ENCODE measurements at regions not wholly inside any gene's neighbourhood (a gene's known extent, or its start where the extent isn't known, plus 50 kb on each side); places are given as distances from the start of the nearest gene placed in this dataset.

GRCh38 chr15:87461631-87462030 is 794.9 kb downstream of the NTRK3 start:
- BruUV-seq (replicated peaks): no TSS peak
- Histone ChIP-seq H3K4me3 (ENCODE audit: low read depth, low read length, poor library complexity, severe bottlenecking) (no peak overlapping the region), H3K79me2 (ENCODE audit: insufficient read depth, low read depth, low read length) (no peaks in the 10 kb centered on the region), H3K4me2 (ENCODE audit: low read length) (no peak overlapping the region), H3K9me3 (ENCODE audit: low read length) (no peaks in the 10 kb centered on the region), H3K9me2 (ENCODE audit: insufficient read depth, low read length) (no peaks in the 10 kb centered on the region), H3K36me3 (ENCODE audit: insufficient read depth, low read length) (no peaks in the 10 kb centered on the region), H3K27ac (ENCODE audit: low read depth, low read length, poor library complexity, severe bottlenecking) (no peak overlapping the region), H2AFZ (ENCODE audit: low read length) (no peak overlapping the region), H3K4me1 (ENCODE audit: insufficient read depth, low read length, poor library complexity, severe bottlenecking) (no peaks in the 10 kb centered on the region), H4K20me1 (ENCODE audit: insufficient read depth, low read length) (no peaks in the 10 kb centered on the region)
- intact Hi-C loops (cut with micrococcal nuclease; ENCODE audit: unreplicated experiment): no loop called here
- ChIA-PET CTCF (ENCODE audit: unreplicated experiment) (no interaction called here), POLR2A (no interaction called here)
- DNase-seq (ENCODE audit: low spot score): no peak
- TF ChIP-seq CTCF (conservative IDR thresholded peaks at IDR 0.05; ENCODE audit: low read length) (no peak), EZH2phosphoT487 (IDR thresholded peaks at IDR 0.05; ENCODE audit: borderline replicate concordance, low read depth, low read length) (no peak)

- no peak for TF ChIP-seq EZH2phosphoT487 (IDR thresholded peaks at IDR 0.05; ENCODE audit: borderline replicate concordance, low read depth, low read length)
- no peak for TF ChIP-seq CTCF (conservative IDR thresholded peaks at IDR 0.05; ENCODE audit: low read length)
- Histone ChIP-seq H3K79me2 (ENCODE audit: insufficient read depth, low read depth, low read length) (no peaks in the 10 kb centered on the region), H4K20me1 (ENCODE audit: insufficient read depth, low read length) (no peaks in the 10 kb centered on the region), H3K36me3 (ENCODE audit: insufficient read depth, low read length) (no peaks in the 10 kb centered on the region), H3K4me1 (ENCODE audit: insufficient read depth, low read length, poor library complexity, severe bottlenecking) (no peaks in the 10 kb centered on the region), H3K9me2 (ENCODE audit: insufficient read depth, low read length) (no peaks in the 10 kb centered on the region), H3K27ac (ENCODE audit: low read depth, low read length, poor library complexity, severe bottlenecking) (no peak overlapping the region), H2AFZ (ENCODE audit: low read length) (no peak overlapping the region), H3K4me3 (ENCODE audit: low read depth, low read length, poor library complexity, severe bottlenecking) (no peak overlapping the region), H3K4me2 (ENCODE audit: low read length) (no peak overlapping the region), H3K9me3 (ENCODE audit: low read length) (no peaks in the 10 kb centered on the region)
- CTCF ChIA-PET (ENCODE audit: unreplicated experiment): no interaction called here
- intact Hi-C loops (cut with micrococcal nuclease; ENCODE audit: unreplicated experiment): no loop called here
- BruUV-seq (replicated peaks): no TSS peak
- POLR2A ChIA-PET: interaction anchor here (0.7 kb wide), 1 partner anchor 1249 kb away, joined by 3 read pairs; no protein-coding TSS in a partner anchor
- DNase-seq (ENCODE audit: low spot score): no peak
Observed at GRCh38 chr15:87454860-87455259, 801.7 kb downstream of the NTRK3 start.

GRCh38 chr15:87450314-87450713 is 806.2 kb downstream of the NTRK3 start:
- Histone ChIP-seq H3K36me3 (ENCODE audit: insufficient read depth, low read length) (no peaks in the 10 kb centered on the region), H3K4me1 (ENCODE audit: insufficient read depth, low read length, poor library complexity, severe bottlenecking) (no peaks in the 10 kb centered on the region), H3K9me2 (ENCODE audit: insufficient read depth, low read length) (no peaks in the 10 kb centered on the region), H3K27ac (ENCODE audit: low read depth, low read length, poor library complexity, severe bottlenecking) (no peak overlapping the region), H2AFZ (ENCODE audit: low read length) (no peak overlapping the region), H4K20me1 (ENCODE audit: insufficient read depth, low read length) (no peaks in the 10 kb centered on the region), H3K79me2 (ENCODE audit: insufficient read depth, low read depth, low read length) (no peaks in the 10 kb centered on the region), H3K4me2 (ENCODE audit: low read length) (no peak overlapping the region), H3K9me3 (ENCODE audit: low read length) (no peaks in the 10 kb centered on the region), H3K4me3 (ENCODE audit: low read depth, low read length, poor library complexity, severe bottlenecking) (no peak overlapping the region)
- POLR2A ChIA-PET: no interaction called here
- DNase-seq (ENCODE audit: low spot score): no peak
- BruUV-seq (replicated peaks): no TSS peak
- intact Hi-C loops (cut with micrococcal nuclease; ENCODE audit: unreplicated experiment): no loop called here
- CTCF ChIA-PET (ENCODE audit: unreplicated experiment): no interaction called here
- TF ChIP-seq EZH2phosphoT487 (IDR thresholded peaks at IDR 0.05; ENCODE audit: borderline replicate concordance, low read depth, low read length) (no peak), CTCF (conservative IDR thresholded peaks at IDR 0.05; ENCODE audit: low read length) (no peak)

Data from OCI-LY7 (cell line).